ENCODE measurements at regions not wholly inside any gene's neighbourhood (a gene's known extent, or its start where the extent isn't known, plus 50 kb on each side); places are given as distances from the start of the nearest gene placed in this dataset.
A peak's percentile ranks its signal among the peaks of the same experiment; 100 is the strongest.

- no peak for DNase-seq (ENCODE audit: low spot score in 2 of 2)
- Histone ChIP-seq H3K27me3 (no peaks in the 10 kb centered on the region), H3K36me3 (no peaks in the 10 kb centered on the region), H3K27ac (no peak overlapping the region), H3K4me1 (no peaks in the 10 kb centered on the region), H3K4me3 (no peak overlapping the region), H3K9me3 (peaks cover 0 to 9% (median 0%) of the 10 kb centered on the region in 4 donors)
- no peak for TF ChIP-seq POLR2A (IDR thresholded peaks at IDR 0.05)
- TF ChIP-seq EP300 (IDR thresholded peaks at IDR 0.05) = no peak
- no peak for TF ChIP-seq CTCF (IDR thresholded peaks at IDR 0.05)
- WGBS, 2 donors = 86 to 95% methylated on average over 2 of the region's 2 CpGs
These were observed 379.2 kb downstream of the VPS13C start for GRCh38 chr15:61681038-61681418.

GRCh38 chr15:61680260-61681037, 379.8 kb downstream of the VPS13C start:
- no peaks in the 10 kb centered on the region for H3K27me3 ChIP-seq
- WGBS, 2 donors = 72 to 74% methylated on average over 4 of the region's 4 CpGs
- no peak overlapping the region for H3K27ac ChIP-seq
- H3K36me3 ChIP-seq = no peaks in the 10 kb centered on the region
- no peak overlapping the region for H3K4me3 ChIP-seq
- H3K4me1 ChIP-seq = no peaks in the 10 kb centered on the region
- TF ChIP-seq EP300 (IDR thresholded peaks at IDR 0.05) (no peak), POLR2A (IDR thresholded peaks at IDR 0.05) (no peak), CTCF (IDR thresholded peaks at IDR 0.05) (no peak)
- H3K9me3 ChIP-seq = peaks cover 0 to 9% (median 0%) of the 10 kb centered on the region in 4 donors
- DNase-seq (ENCODE audit: low spot score in 2 of 2) = no peak

GRCh38 chr15:61671736-61672135, 388.5 kb downstream of the VPS13C start:
- 79 to 80% methylated on average over 6 of the region's 6 CpGs for WGBS, 2 donors
- Histone ChIP-seq H3K9me3 (no peaks in the 10 kb centered on the region), H3K4me3 (no peak overlapping the region), H3K36me3 (no peaks in the 10 kb centered on the region), H3K4me1 (no peaks in the 10 kb centered on the region), H3K27me3 (no peaks in the 10 kb centered on the region), H3K27ac (no peak overlapping the region)
- peak in 1 of 2 donors; percentile 45 for DNase-seq (ENCODE audit: low spot score in 2 of 2)
- no peak for TF ChIP-seq POLR2A (IDR thresholded peaks at IDR 0.05)
- no peak for TF ChIP-seq CTCF (IDR thresholded peaks at IDR 0.05)
- TF ChIP-seq EP300 (IDR thresholded peaks at IDR 0.05) = peak in 1 of 2 donors; percentile 69

GRCh38 chr15:61668444-61668843, 391.8 kb downstream of the VPS13C start:
- 82 to 83% methylated on average over 12 of the region's 12 CpGs for WGBS, 2 donors
- no peak for DNase-seq (ENCODE audit: low spot score in 2 of 2)
- H3K36me3 ChIP-seq = no peaks in the 10 kb centered on the region
- H3K27me3 ChIP-seq = no peaks in the 10 kb centered on the region
- no peak overlapping the region for H3K27ac ChIP-seq
- H3K4me3 ChIP-seq = no peak overlapping the region
- TF ChIP-seq EP300 (IDR thresholded peaks at IDR 0.05) = no peak
- no peak for TF ChIP-seq CTCF (IDR thresholded peaks at IDR 0.05)
- no peak for TF ChIP-seq POLR2A (IDR thresholded peaks at IDR 0.05)
- no peaks in the 10 kb centered on the region for H3K4me1 ChIP-seq
- H3K9me3 ChIP-seq = no peaks in the 10 kb centered on the region

- no peak for DNase-seq (ENCODE audit: low spot score in 2 of 2)
- TF ChIP-seq CTCF (IDR thresholded peaks at IDR 0.05) (no peak), EP300 (IDR thresholded peaks at IDR 0.05) (no peak), POLR2A (IDR thresholded peaks at IDR 0.05) (no peak)
- no peaks in the 10 kb centered on the region for H3K36me3 ChIP-seq
- peaks cover 0 to 7% (median 0%) of the 10 kb centered on the region in 4 donors for H3K9me3 ChIP-seq
- H3K4me1 ChIP-seq = peaks cover 0 to 17% (median 0%) of the 10 kb centered on the region in 4 donors
- WGBS, 2 donors = 0 to 6% methylated on average over 1 of the region's 1 CpG
- no peaks in the 10 kb centered on the region for H3K27me3 ChIP-seq
- H3K4me3 ChIP-seq = no peak overlapping the region
- peak overlapping the region in 2 of 4 donors; percentile 14 to 37 for H3K27ac ChIP-seq
These were observed 398.5 kb downstream of the VPS13C start for GRCh38 chr15:61661791-61662190.

Data from tibial nerve (tissue), 4 donors.